Endothelial cell of hepatic sinusoid (primary cell): ENCODE measurements at regions not wholly inside any gene's neighbourhood (a gene's known extent, or its start where the extent isn't known, plus 50 kb on each side); places are given as distances from the start of the nearest gene placed in this dataset.
"Not testable (repeated sequence)": the region's sequence is repeated elsewhere in the genome, so short reads cannot be mapped to it uniquely, and the experiment has no call there.

Source experiments
- in situ Hi-C: cut with HindIII; loops from 2 replicates; pipeline ENCODE4 v1.10.0; 2017; ENCODE audit warnings: low sequenced_read_pairs

GRCh38 chr3:197618408-197618807 lies 62.6 kb upstream of the BDH1 start:
- in situ Hi-C loops: not testable (repeated sequence)

DNA sequence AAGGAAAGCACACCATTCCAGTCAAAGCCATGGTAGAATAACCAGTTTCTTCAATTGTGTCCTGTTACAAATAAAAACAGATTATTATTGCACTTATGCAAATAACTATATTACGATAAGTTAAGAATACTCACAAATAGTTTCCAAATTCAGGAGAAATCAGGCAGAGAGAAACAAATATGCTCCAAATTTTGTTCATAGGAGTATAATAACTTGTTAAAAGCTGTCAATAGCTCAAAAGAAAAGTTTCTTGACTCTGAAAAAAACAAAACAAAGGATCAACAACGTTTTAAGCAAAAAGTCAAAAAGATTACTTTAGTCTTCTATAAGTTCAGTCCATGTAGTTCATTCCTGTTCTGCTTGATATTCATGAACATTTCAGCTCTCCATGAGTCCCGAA lies 59.7 kb upstream of the BDH1 start:
- in situ Hi-C loops: no loop called here

DNA sequence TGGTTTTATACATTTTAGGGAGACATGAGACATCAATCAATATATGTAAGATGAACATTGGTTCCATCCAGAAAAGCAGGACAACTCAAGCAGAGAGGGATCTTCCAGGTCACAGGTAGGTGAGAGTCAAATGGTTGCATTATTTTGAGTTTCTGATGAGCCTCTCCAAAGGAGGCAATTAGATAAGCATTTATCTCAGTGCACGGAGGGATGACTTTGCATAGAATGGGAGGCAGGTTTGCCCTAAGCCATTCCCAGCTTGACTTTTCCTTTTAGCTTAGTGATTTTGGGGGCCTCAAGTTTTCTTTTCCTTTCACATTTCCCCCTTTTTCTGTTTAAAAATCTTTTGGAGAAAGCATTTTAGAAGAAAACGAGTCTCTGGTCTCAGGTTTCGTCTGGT lies 58.4 kb upstream of the BDH1 start:
- in situ Hi-C loops: not testable (repeated sequence)

GRCh38 chr3:197613199-197613598 lies 57.4 kb upstream of the BDH1 start:
- in situ Hi-C loops: no loop called here

- in situ Hi-C loops: no loop called here
Measured at GRCh38 chr3:197611255-197611654, 55.5 kb upstream of the BDH1 start.

GRCh38 chr3:197606468-197606867 lies 50.7 kb upstream of the BDH1 start:
- in situ Hi-C loops: loop anchor here (10.0 kb wide), 1 partner anchor 68 kb away; no protein-coding TSS in a partner anchor
